ENCODE measurements at regions not wholly inside any gene's neighbourhood (a gene's known extent, or its start where the extent isn't known, plus 50 kb on each side); places are given as distances from the start of the nearest gene placed in this dataset.

DNA sequence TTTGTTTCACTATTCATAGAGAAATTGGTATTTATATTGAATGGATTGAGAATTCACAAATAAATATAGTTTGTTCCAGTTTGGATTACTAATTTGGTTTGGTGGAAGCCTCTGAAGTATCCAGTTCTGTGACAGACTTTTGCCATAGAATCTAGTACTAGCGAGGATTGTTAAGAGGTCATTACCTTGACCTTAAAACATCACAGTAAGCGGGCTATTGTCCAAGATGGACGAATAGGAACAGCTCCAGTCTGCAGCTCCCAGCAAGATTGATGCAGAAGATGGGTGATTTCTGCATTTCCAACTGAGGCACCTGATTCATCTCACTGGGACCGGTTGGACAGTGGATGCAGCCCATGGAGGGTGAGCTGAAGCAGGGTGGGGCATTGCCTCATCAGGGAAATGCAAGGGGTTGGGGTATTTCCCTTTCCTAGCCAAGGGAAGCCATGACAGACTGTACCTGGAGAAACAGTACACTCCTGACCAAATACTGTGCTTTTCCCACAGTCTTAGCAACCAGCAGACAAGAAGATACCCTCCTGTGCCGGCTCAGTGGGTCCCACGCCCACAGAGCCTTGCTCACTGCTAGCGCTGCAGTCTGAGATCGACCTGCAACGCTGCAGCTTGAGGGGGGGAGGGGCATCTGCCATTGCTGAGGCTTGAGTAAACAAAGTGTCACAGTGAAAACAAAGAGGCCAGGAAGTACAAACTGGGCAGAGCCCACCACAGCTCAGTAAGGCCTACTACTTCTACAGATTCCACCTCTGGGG, 66.4 kb upstream of the NEDD9 start:
- no peaks in the 10 kb centered on the region for H3K36me3 ChIP-seq (ENCODE audit: control insufficient read depth, insufficient read depth, low read length)
- H3K4me1 ChIP-seq (ENCODE audit: control insufficient read depth, insufficient read depth, low read length): no peaks in the 10 kb centered on the region; the same call in 1 of the 2 replicates
- WGBS (ENCODE audit: insufficient coverage, insufficient read length): no CpG with 5 or more reads among the region's 9 CpGs
- no peaks in the 10 kb centered on the region for H3K27me3 ChIP-seq (ENCODE audit: control insufficient read depth, insufficient read depth, low read length)
- no peaks in the 10 kb centered on the region for H3K9me3 ChIP-seq (ENCODE audit: control insufficient read depth, insufficient read depth, low read length)
- H3K27ac ChIP-seq (ENCODE audit: low read length): no peak overlapping the region
- no peak for DNase-seq (ENCODE audit: low read depth, low spot score)
- H3K4me3 ChIP-seq (ENCODE audit: low read length): no peak overlapping the region

DNA sequence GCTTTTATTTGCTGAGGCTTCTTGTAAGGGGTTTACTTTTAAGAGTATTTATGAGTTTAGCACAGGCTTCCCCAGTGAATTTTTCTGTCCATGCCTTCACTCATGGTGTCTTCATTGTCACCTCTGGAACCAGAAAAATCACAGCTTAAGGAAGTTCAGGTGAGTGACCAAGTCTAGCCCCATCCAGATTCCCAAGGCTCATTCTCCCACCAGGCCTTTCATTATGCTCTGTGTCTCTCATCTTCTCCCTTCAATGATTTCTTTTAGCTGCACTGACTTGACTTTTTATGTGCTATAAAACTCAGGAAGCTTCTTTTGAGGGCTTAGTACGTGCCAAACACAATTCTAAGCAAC, 64.9 kb upstream of the NEDD9 start:
- no peak overlapping the region for H3K27ac ChIP-seq (ENCODE audit: low read length)
- no peaks in the 10 kb centered on the region for H3K36me3 ChIP-seq (ENCODE audit: control insufficient read depth, insufficient read depth, low read length)
- DNase-seq (ENCODE audit: low read depth, low spot score): no peak
- WGBS (ENCODE audit: insufficient coverage, insufficient read length): no CpG with 5 or more reads among the region's 1 CpG
- no peaks in the 10 kb centered on the region for H3K27me3 ChIP-seq (ENCODE audit: control insufficient read depth, insufficient read depth, low read length)
- no peaks in the 10 kb centered on the region for H3K9me3 ChIP-seq (ENCODE audit: control insufficient read depth, insufficient read depth, low read length)
- H3K4me1 ChIP-seq (ENCODE audit: control insufficient read depth, insufficient read depth, low read length): no peaks in the 10 kb centered on the region; the same call in 1 of the 2 replicates
- H3K4me3 ChIP-seq (ENCODE audit: low read length): no peak overlapping the region

DNA sequence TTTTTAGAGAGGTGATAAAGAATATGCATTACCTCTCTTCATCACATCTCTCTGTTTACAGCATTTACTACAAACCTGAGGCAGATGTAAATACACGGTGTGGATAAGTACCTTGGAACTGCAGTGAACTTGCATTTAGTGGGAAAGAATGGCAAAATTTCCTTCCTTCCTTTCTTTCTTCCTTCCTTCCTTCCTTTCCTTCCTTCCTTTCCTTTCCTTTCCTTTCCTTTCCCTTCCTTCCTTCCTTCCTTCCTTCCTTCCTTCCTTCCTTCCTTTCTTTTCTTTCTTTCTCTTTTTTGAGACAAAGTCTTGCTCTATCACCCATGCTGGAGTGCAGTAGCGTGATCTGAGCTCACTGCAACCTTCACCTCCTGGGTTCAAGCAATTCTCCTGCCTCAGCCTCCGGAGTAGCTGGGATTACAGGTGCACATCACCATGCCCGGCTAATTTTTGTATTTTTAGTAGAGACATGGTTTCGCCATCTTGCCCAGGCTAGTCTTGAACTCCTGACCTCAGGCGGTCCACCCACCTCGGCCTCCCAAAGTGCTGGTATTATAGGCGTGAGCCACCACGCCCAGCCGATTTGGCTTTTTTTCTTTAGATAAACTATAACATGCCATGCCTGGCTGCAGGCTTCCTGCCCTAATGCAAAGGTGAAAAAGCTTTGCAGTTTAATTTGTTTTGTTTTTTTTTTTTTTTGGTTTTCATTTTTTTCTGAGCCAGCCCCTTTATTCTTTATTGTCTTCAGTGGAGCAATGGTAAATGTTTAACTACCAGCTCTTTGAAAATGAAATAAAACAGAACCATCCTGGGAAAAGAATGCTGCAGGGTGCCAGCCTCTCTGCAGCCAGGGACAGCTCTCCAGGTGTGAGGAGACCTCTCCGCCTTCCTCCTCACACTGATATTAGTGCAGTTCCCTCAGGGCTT, 64.2 kb upstream of the NEDD9 start:
- no peaks in the 10 kb centered on the region; the same call in 1 of the 2 replicates for H3K4me1 ChIP-seq (ENCODE audit: control insufficient read depth, insufficient read depth, low read length)
- no peak for DNase-seq (ENCODE audit: low read depth, low spot score)
- H3K9me3 ChIP-seq (ENCODE audit: control insufficient read depth, insufficient read depth, low read length): no peaks in the 10 kb centered on the region
- no peaks in the 10 kb centered on the region for H3K27me3 ChIP-seq (ENCODE audit: control insufficient read depth, insufficient read depth, low read length)
- WGBS (ENCODE audit: insufficient coverage, insufficient read length): no CpG with 5 or more reads among the region's 11 CpGs
- H3K36me3 ChIP-seq (ENCODE audit: control insufficient read depth, insufficient read depth, low read length): no peaks in the 10 kb centered on the region
- H3K4me3 ChIP-seq (ENCODE audit: low read length): no peak overlapping the region
- H3K27ac ChIP-seq (ENCODE audit: low read length): no peak overlapping the region

DNA sequence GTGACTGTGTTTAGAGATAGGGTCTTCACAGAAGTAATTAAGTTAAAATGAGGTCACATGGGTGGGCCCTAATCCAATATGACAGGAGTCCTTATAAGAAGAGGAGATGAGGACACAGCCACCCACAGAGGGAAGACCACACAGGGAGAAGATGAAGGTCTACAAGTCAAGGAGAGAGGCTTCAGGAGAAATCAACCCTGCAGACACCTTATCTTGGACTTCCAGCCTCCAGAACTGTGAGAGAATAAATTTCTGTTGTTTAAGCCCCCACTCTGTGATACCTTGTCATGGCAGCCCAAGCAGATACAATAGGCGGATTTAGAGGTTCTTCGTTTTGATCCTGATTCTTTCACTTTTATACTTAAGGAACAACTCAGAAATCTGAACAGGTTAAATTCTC, 63.5 kb upstream of the NEDD9 start:
- Histone ChIP-seq H3K4me3 (ENCODE audit: low read length) (no peak overlapping the region), H3K4me1 (ENCODE audit: control insufficient read depth, insufficient read depth, low read length) (no peaks in the 10 kb centered on the region; the same call in 1 of the 2 replicates), H3K27ac (ENCODE audit: low read length) (no peak overlapping the region), H3K36me3 (ENCODE audit: control insufficient read depth, insufficient read depth, low read length) (no peaks in the 10 kb centered on the region), H3K27me3 (ENCODE audit: control insufficient read depth, insufficient read depth, low read length) (no peaks in the 10 kb centered on the region), H3K9me3 (ENCODE audit: control insufficient read depth, insufficient read depth, low read length) (no peaks in the 10 kb centered on the region)
- no peak for DNase-seq (ENCODE audit: low read depth, low spot score)
- WGBS (ENCODE audit: insufficient coverage, insufficient read length): no CpG with 5 or more reads among the region's 2 CpGs

DNA sequence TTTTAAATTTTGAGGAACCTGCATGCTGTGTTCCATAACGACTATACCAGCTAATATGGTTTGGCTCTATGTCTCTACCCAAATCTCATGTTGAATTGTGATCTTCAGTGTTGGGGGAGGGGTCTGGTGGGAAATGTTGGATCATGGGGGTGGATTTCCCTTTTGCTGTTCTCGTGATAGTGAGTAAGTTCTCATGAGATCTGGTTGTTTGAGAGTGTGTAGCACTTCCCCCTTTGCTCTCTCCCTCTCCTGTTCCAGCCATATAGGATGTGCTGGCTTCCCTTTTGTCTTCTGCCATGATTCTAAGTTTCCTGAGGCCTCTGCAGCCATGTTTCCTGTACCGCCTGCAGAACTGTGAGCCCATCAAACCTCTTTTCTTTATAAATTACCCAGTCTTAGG, 61.8 kb upstream of the NEDD9 start:
- no peak for DNase-seq (ENCODE audit: low read depth, low spot score)
- no peaks in the 10 kb centered on the region for H3K36me3 ChIP-seq (ENCODE audit: control insufficient read depth, insufficient read depth, low read length)
- no peaks in the 10 kb centered on the region for H3K27me3 ChIP-seq (ENCODE audit: control insufficient read depth, insufficient read depth, low read length)
- no peaks in the 10 kb centered on the region; the same call in 1 of the 2 replicates for H3K4me1 ChIP-seq (ENCODE audit: control insufficient read depth, insufficient read depth, low read length)
- H3K9me3 ChIP-seq (ENCODE audit: control insufficient read depth, insufficient read depth, low read length): no peaks in the 10 kb centered on the region
- H3K4me3 ChIP-seq (ENCODE audit: low read length): no peak overlapping the region
- no CpG with 5 or more reads among the region's 3 CpGs for WGBS (ENCODE audit: insufficient coverage, insufficient read length)
- no peak overlapping the region for H3K27ac ChIP-seq (ENCODE audit: low read length)

DNA sequence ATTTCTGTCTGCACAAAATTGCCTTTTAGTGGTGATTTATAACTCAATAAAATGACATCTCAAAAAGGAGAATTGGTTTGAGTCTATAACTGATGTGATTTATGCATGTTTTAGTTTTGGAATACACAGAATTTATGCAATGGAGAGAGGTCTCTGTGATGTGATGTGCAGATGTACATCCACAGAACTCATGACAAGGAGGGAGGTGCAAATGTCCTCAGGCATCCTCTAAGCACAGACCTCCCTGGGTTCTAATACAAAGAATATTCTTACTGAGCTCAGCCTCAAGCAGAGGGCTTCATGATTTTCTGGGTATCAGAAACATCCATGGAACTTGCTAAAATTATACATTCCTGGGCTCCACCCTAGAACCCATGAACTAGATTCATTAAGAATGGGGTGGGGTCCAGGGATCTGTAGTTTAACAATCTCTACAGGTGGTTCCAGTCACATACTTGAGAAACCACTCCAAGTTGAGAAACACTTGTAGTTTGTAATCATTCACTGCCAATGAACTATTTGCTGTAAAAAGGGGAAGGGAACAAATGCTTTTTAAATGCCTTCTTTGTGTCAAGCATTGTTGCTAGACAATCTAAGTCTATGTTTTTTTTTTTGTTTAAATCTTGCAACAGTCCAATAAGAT, 60.2 kb upstream of the NEDD9 start:
- Histone ChIP-seq H3K36me3 (ENCODE audit: control insufficient read depth, insufficient read depth, low read length) (no peaks in the 10 kb centered on the region), H3K4me1 (ENCODE audit: control insufficient read depth, insufficient read depth, low read length) (no peaks in the 10 kb centered on the region), H3K9me3 (ENCODE audit: control insufficient read depth, insufficient read depth, low read length) (no peaks in the 10 kb centered on the region), H3K27me3 (ENCODE audit: control insufficient read depth, insufficient read depth, low read length) (no peaks in the 10 kb centered on the region), H3K27ac (ENCODE audit: low read length) (no peak overlapping the region), H3K4me3 (ENCODE audit: low read length) (no peak overlapping the region)
- no peak for DNase-seq (ENCODE audit: low read depth, low spot score)

DNA sequence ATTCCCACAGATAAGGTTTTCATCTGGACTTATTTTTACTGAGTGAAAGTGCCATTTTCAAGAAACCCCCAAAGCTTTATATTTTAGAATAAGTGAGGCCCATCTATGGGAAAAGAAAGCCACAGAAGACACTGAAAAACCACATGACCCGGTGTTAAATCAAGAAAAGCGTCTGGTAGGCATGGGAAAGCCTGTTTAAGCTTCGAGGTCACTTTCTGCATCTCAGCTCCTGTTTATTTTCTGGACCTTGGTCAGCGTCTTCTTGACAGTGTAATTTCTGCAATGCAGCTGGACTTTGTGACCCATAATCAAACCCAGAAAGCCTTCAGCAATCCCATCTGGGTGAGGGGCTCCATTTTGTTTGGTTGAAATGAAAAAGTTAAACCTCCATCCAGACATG, 59.6 kb upstream of the NEDD9 start:
- no peak overlapping the region for H3K27ac ChIP-seq (ENCODE audit: low read length)

DNA sequence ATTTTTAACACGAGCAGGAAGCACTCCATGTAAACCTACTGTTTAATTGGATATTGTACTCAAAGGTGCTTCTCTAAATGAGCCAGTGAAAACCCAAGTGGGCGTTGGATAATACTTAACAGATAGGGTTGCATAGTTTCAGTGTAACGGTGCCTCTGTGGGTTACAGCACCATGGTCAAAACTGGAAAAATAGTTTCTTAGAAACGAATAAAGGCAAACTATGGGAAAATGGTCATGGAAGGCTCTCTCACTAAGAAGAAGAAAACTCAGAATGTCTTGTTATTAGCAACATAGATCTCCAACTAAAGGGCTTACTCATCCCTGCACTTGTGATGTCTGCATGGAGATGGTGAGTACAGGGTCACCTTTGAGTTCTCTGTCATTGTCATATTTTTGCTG, 59.1 kb upstream of the NEDD9 start:
- WGBS (ENCODE audit: insufficient coverage, insufficient read length): no CpG with 5 or more reads among the region's 4 CpGs
- H3K9me3 ChIP-seq (ENCODE audit: control insufficient read depth, insufficient read depth, low read length): no peaks in the 10 kb centered on the region
- no peaks in the 10 kb centered on the region for H3K36me3 ChIP-seq (ENCODE audit: control insufficient read depth, insufficient read depth, low read length)
- no peak overlapping the region for H3K4me3 ChIP-seq (ENCODE audit: low read length)
- no peak for DNase-seq (ENCODE audit: low read depth, low spot score)
- H3K27me3 ChIP-seq (ENCODE audit: control insufficient read depth, insufficient read depth, low read length): no peaks in the 10 kb centered on the region
- no peaks in the 10 kb centered on the region for H3K4me1 ChIP-seq (ENCODE audit: control insufficient read depth, insufficient read depth, low read length)
- H3K27ac ChIP-seq (ENCODE audit: low read length): no peak overlapping the region

More for the DNA sequence above, 59.6 kb upstream of the NEDD9 start:
- Histone ChIP-seq H3K4me3 (ENCODE audit: low read length) (no peak overlapping the region), H3K27me3 (ENCODE audit: control insufficient read depth, insufficient read depth, low read length) (no peaks in the 10 kb centered on the region), H3K9me3 (ENCODE audit: control insufficient read depth, insufficient read depth, low read length) (no peaks in the 10 kb centered on the region), H3K36me3 (ENCODE audit: control insufficient read depth, insufficient read depth, low read length) (no peaks in the 10 kb centered on the region), H3K4me1 (ENCODE audit: control insufficient read depth, insufficient read depth, low read length) (no peaks in the 10 kb centered on the region)
- WGBS (ENCODE audit: insufficient coverage, insufficient read length): no CpG with 5 or more reads among the region's 4 CpGs
- DNase-seq (ENCODE audit: low read depth, low spot score): no peak

DNA sequence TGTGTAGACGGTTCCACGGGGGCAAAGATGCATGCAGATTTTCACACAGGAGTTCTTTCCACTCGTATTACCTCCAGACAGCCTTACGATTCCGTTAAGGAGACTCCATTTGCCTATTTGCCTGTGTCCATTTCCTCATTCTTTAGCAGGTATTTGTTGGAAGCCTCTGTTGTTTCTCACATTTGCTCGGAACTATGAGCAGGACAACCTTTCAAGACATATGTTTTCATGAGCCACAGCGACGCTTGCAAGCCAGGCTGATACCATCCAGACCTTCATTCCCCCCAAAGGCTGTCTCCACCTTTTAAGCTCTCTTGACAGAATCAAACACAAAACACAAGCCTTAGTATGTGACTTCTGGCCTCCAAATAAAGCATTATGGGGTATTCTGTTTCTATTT, 57.6 kb upstream of the NEDD9 start:
- Histone ChIP-seq H3K36me3 (ENCODE audit: control insufficient read depth, insufficient read depth, low read length) (no peaks in the 10 kb centered on the region), H3K27me3 (ENCODE audit: control insufficient read depth, insufficient read depth, low read length) (no peaks in the 10 kb centered on the region), H3K27ac (ENCODE audit: low read length) (no peak overlapping the region), H3K4me1 (ENCODE audit: control insufficient read depth, insufficient read depth, low read length) (no peaks in the 10 kb centered on the region), H3K4me3 (ENCODE audit: low read length) (no peak overlapping the region), H3K9me3 (ENCODE audit: control insufficient read depth, insufficient read depth, low read length) (no peaks in the 10 kb centered on the region)
- no CpG with 5 or more reads among the region's 8 CpGs for WGBS (ENCODE audit: insufficient coverage, insufficient read length)
- no peak for DNase-seq (ENCODE audit: low read depth, low spot score)

DNA sequence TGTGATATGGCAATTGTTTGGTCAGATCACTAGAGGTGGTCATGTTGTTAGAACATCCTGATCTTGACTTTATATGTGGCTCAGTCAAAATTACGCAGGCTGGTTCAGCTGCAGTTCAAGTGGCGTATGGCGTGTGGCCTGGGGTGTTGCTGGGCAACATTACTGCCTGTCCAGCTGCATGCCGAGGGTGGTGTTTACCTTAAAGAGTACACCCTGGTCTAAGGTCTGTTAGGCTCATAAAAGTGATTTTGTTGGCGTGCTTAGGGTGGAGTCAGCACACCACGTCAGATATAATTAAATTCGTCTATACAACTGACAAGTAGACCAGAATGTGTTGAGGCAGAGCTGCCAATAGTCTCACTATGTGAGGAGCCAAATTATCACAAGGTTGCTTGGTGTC, 55.6 kb upstream of the NEDD9 start:
- Histone ChIP-seq H3K4me3 (ENCODE audit: low read length) (no peak overlapping the region), H3K36me3 (ENCODE audit: control insufficient read depth, insufficient read depth, low read length) (no peaks in the 10 kb centered on the region), H3K27ac (ENCODE audit: low read length) (no peak overlapping the region), H3K9me3 (ENCODE audit: control insufficient read depth, insufficient read depth, low read length) (no peaks in the 10 kb centered on the region), H3K4me1 (ENCODE audit: control insufficient read depth, insufficient read depth, low read length) (no peaks in the 10 kb centered on the region), H3K27me3 (ENCODE audit: control insufficient read depth, insufficient read depth, low read length) (no peaks in the 10 kb centered on the region)
- whole genome bisulfite sequencing (ENCODE audit: insufficient coverage, insufficient read length): no CpG with 5 or more reads among the region's 7 CpGs
- no peak for DNase-seq (ENCODE audit: low read depth, low spot score)

Measured in iPS DF 6.9 (cell line).